IMR-90 (cell line): ENCODE measurements at regions not wholly inside any gene's neighbourhood (a gene's known extent, or its start where the extent isn't known, plus 50 kb on each side); places are given as distances from the start of the nearest gene placed in this dataset.

ENCODE experiments used
- ATAC-seq: fragments of 200-7000 bp; cut with Tn5 transposase; 2 replicates; pipeline ENCODE4 v1.9.1; 2020; ENCODE audit warnings: low read depth, mild to moderate bottlenecking, moderate library complexity
- BruUV-seq: library from RNA; stranded (reverse); fragments of 400-500 nt; replicated peaks from 2 replicates; lab custom pipeline; 2021; lab: Mats Ljungman, UMichigan
- CTCF ChIA-PET: fragments of 300-600 bp; formaldehyde crosslinking; extraction: SDS; loops from one replicate; lab custom pipeline; 2021; ENCODE audit warnings: antibody characterized with exemption; lab: Yijun Ruan, JAX
- POLR2A ChIA-PET: fragments of 300-600 bp; sonication (Branson Sonifier 250); formaldehyde crosslinking; loops from one replicate; lab custom pipeline; 2022; ENCODE audit warnings: antibody characterized with exemption; ENCODE audit not compliant: unreplicated experiment; lab: Charles Lee
- DNase-seq: peaks from one replicate; pipeline ENCODE4 v3.0.0; 2013
- H2AFZ ChIP-seq: replicated peaks from 2 replicates; pipeline ENCODE3; 2013; ENCODE audit warnings: low read length, mild to moderate bottlenecking; ENCODE audit not compliant: poor library complexity
- H2AK5ac ChIP-seq: 2 replicates; pipeline ENCODE4 v1.6.1; 2013; ENCODE audit warnings: low read depth, low read length, inconsistent platforms
- H2AK9ac ChIP-seq: replicated peaks from 2 replicates; pipeline ENCODE3; 2013; ENCODE audit warnings: mild to moderate bottlenecking, low read depth, low read length, moderate library complexity; ENCODE audit not compliant: poor library complexity
- H2BK120ac ChIP-seq: 2 replicates; pipeline ENCODE4 v1.6.1; 2013; ENCODE audit warnings: low read depth, low read length, inconsistent platforms
- H2BK15ac ChIP-seq: 3 replicates; pipeline ENCODE4 v1.6.1; 2013; ENCODE audit warnings: low read depth, low read length, inconsistent platforms
- H2BK20ac ChIP-seq: 2 replicates; pipeline ENCODE4 v1.6.1; 2013; ENCODE audit warnings: low read depth, mild to moderate bottlenecking, inconsistent platforms, low read length, moderate library complexity
- H2BK5ac ChIP-seq: 2 replicates; pipeline ENCODE4 v1.6.1; 2013; ENCODE audit warnings: mild to moderate bottlenecking, low read depth, low read length, inconsistent platforms; ENCODE audit not compliant: poor library complexity, severe bottlenecking
- H3K14ac ChIP-seq: replicated peaks from 2 replicates; pipeline ENCODE4 v1.6.1; 2013; ENCODE audit warnings: low read depth, low read length, inconsistent platforms
- H3K18ac ChIP-seq: 2 replicates; pipeline ENCODE4 v1.6.1; 2013; ENCODE audit warnings: low read depth, low read length, control low read depth
- H3K23ac ChIP-seq: 2 replicates; pipeline ENCODE4 v1.6.1; 2013; ENCODE audit warnings: low read depth, low read length, inconsistent platforms
- H3K27ac ChIP-seq: 2 replicates; pipeline ENCODE4 v1.5.1; 2013; ENCODE audit warnings: mild to moderate bottlenecking, control low read depth, low read length; ENCODE audit not compliant: insufficient read depth
- H3K27me3 ChIP-seq: 2 replicates; pipeline ENCODE4 v1.6.1; 2013; ENCODE audit warnings: low read length; ENCODE audit not compliant: control insufficient read depth, insufficient read depth
- H3K36me3 ChIP-seq: 2 replicates; pipeline ENCODE4 v1.6.1; 2013; ENCODE audit warnings: low read length, mixed read lengths; ENCODE audit not compliant: control insufficient read depth, insufficient read depth
- H3K4ac ChIP-seq: 2 replicates; pipeline ENCODE4 v1.6.1; 2013; ENCODE audit warnings: low read depth, low read length, inconsistent platforms
- H3K4me1 ChIP-seq: 2 replicates; pipeline ENCODE4 v1.6.1; 2013; ENCODE audit warnings: low read length, mixed read lengths; ENCODE audit not compliant: control insufficient read depth, insufficient read depth
- H3K4me2 ChIP-seq: 2 replicates; pipeline ENCODE4 v1.6.1; 2013; ENCODE audit warnings: low read depth, mild to moderate bottlenecking, control low read depth, low read length, moderate library complexity
- H3K4me3 ChIP-seq: 2 replicates; pipeline ENCODE4 v1.5.1; 2013; ENCODE audit warnings: low read depth, mild to moderate bottlenecking, control low read depth, low read length, moderate library complexity; ENCODE audit not compliant: insufficient read depth
- H3K56ac ChIP-seq: 2 replicates; pipeline ENCODE4 v1.6.1; 2013; ENCODE audit warnings: low read length, inconsistent platforms; ENCODE audit not compliant: insufficient read depth; ENCODE audit errors: extremely low read depth
- H3K79me1 ChIP-seq, 2 experiments: 2 replicates each; pipeline ENCODE4 v1.6.1; 2013; ENCODE audit warnings: low read length in 2 of 2, inconsistent platforms in 1 of 2, low read depth in 1 of 2
- H3K9ac ChIP-seq: 2 replicates; pipeline ENCODE4 v1.6.1; 2013; ENCODE audit warnings: low read depth, low read length, control low read depth
- H3K9me1 ChIP-seq: 2 replicates; pipeline ENCODE4 v1.6.1; 2013; ENCODE audit warnings: low read length, inconsistent platforms; ENCODE audit not compliant: insufficient read depth
- H3K9me3 ChIP-seq: 2 replicates; pipeline ENCODE4 v1.6.1; 2013; ENCODE audit warnings: low read length; ENCODE audit not compliant: control insufficient read depth, insufficient read depth
- H4K20me1 ChIP-seq: 2 replicates; pipeline ENCODE4 v1.6.1; 2013; ENCODE audit warnings: low read length, inconsistent platforms; ENCODE audit not compliant: insufficient read depth
- H4K5ac ChIP-seq: 2 replicates; pipeline ENCODE4 v1.6.1; 2013; ENCODE audit warnings: mild to moderate bottlenecking, low read depth, low read length, control low read depth
- H4K8ac ChIP-seq, 2 experiments: 2 replicates each; pipeline ENCODE4 v1.6.1; 2013; ENCODE audit warnings: low read depth in 2 of 2, low read length in 2 of 2, control low read depth in 1 of 2, inconsistent platforms in 1 of 2
- H4K91ac ChIP-seq: 2 replicates; pipeline ENCODE4 v1.6.1; 2013; ENCODE audit warnings: low read depth, low read length, inconsistent platforms; ENCODE audit not compliant: insufficient read depth
- BHLHE40 ChIP-seq: fragments of 150-350 bp; IDR thresholded peaks from 2 replicates; pipeline ENCODE4 v1.6.1; 2016; ENCODE audit warnings: mild to moderate bottlenecking, low read depth, low read length
- CEBPB ChIP-seq: IDR thresholded peaks from 2 replicates; pipeline ENCODE4 v1.6.1; 2012; ENCODE audit warnings: low read depth, low read length, improper control_type of control experiment
- CHD1 ChIP-seq: IDR thresholded peaks from 2 replicates; pipeline ENCODE4 v1.6.1; 2012; ENCODE audit warnings: low read depth, low read length, improper control_type of control experiment
- CTCF ChIP-seq: conservative IDR thresholded peaks from 2 replicates; pipeline ENCODE4 v1.5.1; 2012; ENCODE audit warnings: mild to moderate bottlenecking, low read depth, low read length, improper control_type of control experiment
- ELK1 ChIP-seq: fragments of 150-350 bp; IDR thresholded peaks from 2 replicates; pipeline ENCODE4 v1.6.1; 2016; ENCODE audit warnings: low read depth, mild to moderate bottlenecking, low read length, moderate library complexity, borderline replicate concordance
- FOS ChIP-seq: fragments of 150-350 bp; IDR thresholded peaks from 2 replicates; pipeline ENCODE4 v1.6.1; 2016; ENCODE audit warnings: low read depth, low read length
- MAFK ChIP-seq: IDR thresholded peaks from 2 replicates; pipeline ENCODE4 v1.6.1; 2012; ENCODE audit warnings: low read depth, low read length, improper control_type of control experiment
- MAZ ChIP-seq: IDR thresholded peaks from 2 replicates; pipeline ENCODE4 v1.6.1; 2012; ENCODE audit warnings: low read depth, mild to moderate bottlenecking, low read length, improper control_type of control experiment, moderate library complexity, borderline replicate concordance
- MXI1 ChIP-seq: IDR thresholded peaks from 2 replicates; pipeline ENCODE4 v1.6.1; 2012; ENCODE audit warnings: low read depth, mild to moderate bottlenecking, low read length, moderate library complexity, borderline replicate concordance
- NFE2L2 ChIP-seq: fragments of 150-350 bp; IDR thresholded peaks from 2 replicates; pipeline ENCODE4 v1.6.1; 2016; ENCODE audit warnings: low read depth, mild to moderate bottlenecking, low read length
- POLR2A ChIP-seq: IDR thresholded peaks from 2 replicates; pipeline ENCODE4 v1.6.1; 2012; ENCODE audit warnings: mild to moderate bottlenecking, low read depth, low read length
- RAD21 ChIP-seq: IDR thresholded peaks from 2 replicates; pipeline ENCODE4 v1.6.1; 2012; ENCODE audit warnings: low read length, improper control_type of control experiment
- RCOR1 ChIP-seq: IDR thresholded peaks from 2 replicates; pipeline ENCODE4 v1.6.1; 2012; ENCODE audit warnings: mild to moderate bottlenecking, low read length, improper control_type of control experiment; ENCODE audit not compliant: insufficient replicate concordance
- RFX5 ChIP-seq: IDR thresholded peaks from 2 replicates; pipeline ENCODE4 v1.8.0; 2012; ENCODE audit warnings: low read depth, mild to moderate bottlenecking, low read length, moderate library complexity
- SMC3 ChIP-seq: fragments of 150-350 bp; IDR thresholded peaks from 2 replicates; pipeline ENCODE4 v1.6.1; 2016; ENCODE audit warnings: low read depth, mild to moderate bottlenecking, antibody characterized with exemption, low read length, moderate library complexity
- USF2 ChIP-seq: fragments of 150-350 bp; IDR thresholded peaks from 2 replicates; pipeline ENCODE4 v1.6.1; 2017; ENCODE audit warnings: mild to moderate bottlenecking, antibody characterized with exemption, low read length, low read depth
- WGBS, 2 experiments: methylation state at CpG; one replicate each; pipeline versions ENCODE4 v1.1.5 to v1.1.7; 2013; ENCODE audit warnings: missing lambda C conversion rate in 2 of 2; ENCODE audit not compliant: insufficient read length in 1 of 2; ENCODE audit errors: extremely low coverage in 2 of 2; 5-methylcytosine and 5-hydroxymethylcytosine counted together
- dilution Hi-C: fragments of 300-500 bp; cut with HindIII; formaldehyde crosslinking; loops from one replicate; pipeline ENCODE4 v1.14.3; 2018; ENCODE audit warnings: low sequenced_read_pairs; ENCODE audit not compliant: unreplicated experiment
- in situ Hi-C: fragments of 300-500 bp; cut with MboI; formaldehyde crosslinking; loops from 3 replicates; pipeline ENCODE4 v1.14.3; 2019; ENCODE audit warnings: low sequenced_read_pairs, inconsistent platforms, mixed read lengths
- intact Hi-C: fragments of 100-400 bp; cut with micrococcal nuclease; formaldehyde crosslinking; loops from 2 replicates; pipeline ENCODE4 v1.10.0; 2022

GRCh38 chr1:63223426-63223825, 98.9 kb upstream of the FOXD3 start:
- no peak overlapping the region for H3K4me3 ChIP-seq
- H3K27me3 ChIP-seq: no peaks in the 10 kb centered on the region
- POLR2A ChIA-PET: no interaction called here
- no peak overlapping the region for H3K27ac ChIP-seq
- in situ Hi-C loops: no loop called here
- no peak overlapping the region for H4K91ac ChIP-seq
- H4K20me1 ChIP-seq: no peaks in the 10 kb centered on the region
- H2BK20ac ChIP-seq: no peak overlapping the region
- no peaks in the 10 kb centered on the region for H3K36me3 ChIP-seq
- CTCF ChIA-PET: no interaction called here
- H4K5ac ChIP-seq: no peak overlapping the region
- WGBS, 2 experiments: no CpG with 5 or more reads among the region's 4 CpGs
- no peak overlapping the region for H2BK15ac ChIP-seq
- H2BK120ac ChIP-seq: no peak overlapping the region
- no peak overlapping the region for H3K4me2 ChIP-seq
- H2AFZ ChIP-seq: no peak overlapping the region
- no peak for DNase-seq
- H3K4ac ChIP-seq: no peak overlapping the region
- H3K4me1 ChIP-seq: no peaks in the 10 kb centered on the region
- no peak overlapping the region for H3K18ac ChIP-seq
- H3K14ac ChIP-seq: no peak overlapping the region
- no peak overlapping the region for H3K23ac ChIP-seq
- TF ChIP-seq RAD21: no peak
- TF ChIP-seq USF2: no peak
- TF ChIP-seq CEBPB: no peak
- TF ChIP-seq ELK1: no peak
- TF ChIP-seq CTCF: no peak
- TF ChIP-seq BHLHE40: no peak
- TF ChIP-seq MAFK: no peak
- TF ChIP-seq POLR2A: no peak
- no peak for TF ChIP-seq FOS
- TF ChIP-seq CHD1: no peak
- no peak for TF ChIP-seq RFX5
- TF ChIP-seq MXI1: no peak
- TF ChIP-seq NFE2L2: no peak
- no peak for TF ChIP-seq SMC3
- no peak for TF ChIP-seq MAZ
- TF ChIP-seq RCOR1: no peak
- H2BK5ac ChIP-seq: no peak overlapping the region
- no peaks in the 10 kb centered on the region for H3K9me3 ChIP-seq
- intact Hi-C loops: no loop called here
- no peak overlapping the region for H4K8ac ChIP-seq
- BruUV-seq: no TSS peak
- H3K56ac ChIP-seq: no peak overlapping the region
- H2AK9ac ChIP-seq: no peak overlapping the region
- no peak overlapping the region for H3K9ac ChIP-seq
- ATAC-seq: no peak
- no peaks in the 10 kb centered on the region for H3K9me1 ChIP-seq
- H2AK5ac ChIP-seq: no peak overlapping the region
- dilution Hi-C loops: no loop called here
- H3K79me1 ChIP-seq: no peaks in the 10 kb centered on the region
